ENCODE measurements at regions not wholly inside any gene's neighbourhood (a gene's known extent, or its start where the extent isn't known, plus 50 kb on each side); places are given as distances from the start of the nearest gene placed in this dataset.

- Histone ChIP-seq H3K36me3 (no peaks in the 10 kb centered on the region), H3K27me3 (no peaks in the 10 kb centered on the region), H3K27ac (no peak overlapping the region), H3K4me1 (no peaks in the 10 kb centered on the region), H3K4me3 (no peak overlapping the region), H3K9me3 (peaks cover 0 to 4% of the 10 kb centered on the region in 2 donors)
- TF ChIP-seq POLR2A (IDR thresholded peaks at IDR 0.05) = no peak
- TF ChIP-seq EP300 (IDR thresholded peaks at IDR 0.05; ENCODE audit: low read depth) = no peak
- TF ChIP-seq, protein P1, sequence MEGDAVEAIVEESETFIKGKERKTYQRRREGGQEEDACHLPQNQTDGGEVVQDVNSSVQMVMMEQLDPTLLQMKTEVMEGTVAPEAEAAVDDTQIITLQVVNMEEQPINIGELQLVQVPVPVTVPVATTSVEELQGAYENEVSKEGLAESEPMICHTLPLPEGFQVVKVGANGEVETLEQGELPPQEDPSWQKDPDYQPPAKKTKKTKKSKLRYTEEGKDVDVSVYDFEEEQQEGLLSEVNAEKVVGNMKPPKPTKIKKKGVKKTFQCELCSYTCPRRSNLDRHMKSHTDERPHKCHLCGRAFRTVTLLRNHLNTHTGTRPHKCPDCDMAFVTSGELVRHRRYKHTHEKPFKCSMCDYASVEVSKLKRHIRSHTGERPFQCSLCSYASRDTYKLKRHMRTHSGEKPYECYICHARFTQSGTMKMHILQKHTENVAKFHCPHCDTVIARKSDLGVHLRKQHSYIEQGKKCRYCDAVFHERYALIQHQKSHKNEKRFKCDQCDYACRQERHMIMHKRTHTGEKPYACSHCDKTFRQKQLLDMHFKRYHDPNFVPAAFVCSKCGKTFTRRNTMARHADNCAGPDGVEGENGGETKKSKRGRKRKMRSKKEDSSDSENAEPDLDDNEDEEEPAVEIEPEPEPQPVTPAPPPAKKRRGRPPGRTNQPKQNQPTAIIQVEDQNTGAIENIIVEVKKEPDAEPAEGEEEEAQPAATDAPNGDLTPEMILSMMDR (IDR thresholded peaks at IDR 0.05) = no peak
- TF ChIP-seq POLR2AphosphoS5 (IDR thresholded peaks at IDR 0.05) = no peak
- intact Hi-C loops (cut with DNase I; ENCODE audit: low total_unique reads) = no loop called here
- DNase-seq = no peak
- WGBS, 2 donors (ENCODE audit: low coverage in 1 of 2) = 36 to 40% methylated on average over 3 to 4 of the region's 4 CpGs
- in situ Hi-C loops (cut with MboI; ENCODE audit: low pct_ligation_motif_present in 1 of 4, low pct_unique_long_range_greater_than_20kb in 1 of 4, low sequenced_read_pairs in 3 of 4) = no loop called here
Observed at GRCh38 chr4:19429684-19430083, 822.0 kb upstream of the SLIT2 start.

- no peak overlapping the region for H3K4me3 ChIP-seq
- DNase-seq = no peak
- intact Hi-C loops (cut with DNase I; ENCODE audit: low total_unique reads) = no loop called here
Observed at GRCh38 chr4:19425146-19425545, 826.6 kb upstream of the SLIT2 start.

DNA sequence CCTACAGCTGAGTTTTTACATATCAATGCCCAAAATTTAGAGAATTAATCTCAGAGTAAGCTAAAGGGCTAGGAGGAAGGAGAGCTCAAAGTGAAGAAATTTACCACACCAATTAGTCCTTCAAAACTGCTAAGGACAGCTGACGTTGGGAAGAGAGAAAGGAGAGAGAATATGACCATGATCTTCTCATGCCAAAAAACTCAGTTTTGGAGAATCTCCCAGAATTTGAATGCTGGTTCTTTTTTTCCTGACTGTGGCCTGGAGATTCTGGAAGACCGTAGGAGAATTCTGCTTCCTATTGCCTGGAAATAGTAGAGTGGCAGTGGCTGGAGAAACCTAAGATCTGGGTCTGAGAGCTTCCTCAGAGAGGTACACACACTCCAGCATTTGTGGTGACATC is 834.4 kb upstream of the SLIT2 start:
- no peaks in the 10 kb centered on the region for H3K4me1 ChIP-seq
- TF ChIP-seq EP300 (IDR thresholded peaks at IDR 0.05; ENCODE audit: low read depth) (no peak), POLR2AphosphoS5 (IDR thresholded peaks at IDR 0.05) (no peak), POLR2A (IDR thresholded peaks at IDR 0.05) (no peak)
- TF ChIP-seq, protein P1 (IDR thresholded peaks at IDR 0.05) = no peak
- in situ Hi-C loops (cut with MboI; ENCODE audit: low pct_ligation_motif_present in 1 of 4, low pct_unique_long_range_greater_than_20kb in 1 of 4, low sequenced_read_pairs in 3 of 4) = no loop called here
- no peaks in the 10 kb centered on the region for H3K9me3 ChIP-seq
- no peak overlapping the region for H3K27ac ChIP-seq
- DNase-seq = no peak
- H3K27me3 ChIP-seq = no peaks in the 10 kb centered on the region
- H3K4me3 ChIP-seq = no peak overlapping the region
- intact Hi-C loops (cut with DNase I; ENCODE audit: low total_unique reads) = no loop called here
- H3K36me3 ChIP-seq = no peaks in the 10 kb centered on the region
- 10 to 25% methylated on average over 2 of the region's 2 CpGs for WGBS, 2 donors (ENCODE audit: low coverage in 1 of 2)

More at GRCh38 chr4:19425146-19425545, 826.6 kb upstream of the SLIT2 start:
- H3K27me3 ChIP-seq = no peaks in the 10 kb centered on the region
- H3K4me1 ChIP-seq = no peaks in the 10 kb centered on the region
- H3K27ac ChIP-seq = no peak overlapping the region
- in situ Hi-C loops (cut with MboI; ENCODE audit: low pct_ligation_motif_present in 1 of 4, low pct_unique_long_range_greater_than_20kb in 1 of 4, low sequenced_read_pairs in 3 of 4) = no loop called here
- H3K9me3 ChIP-seq = no peaks in the 10 kb centered on the region
- H3K36me3 ChIP-seq = no peaks in the 10 kb centered on the region
- TF ChIP-seq, protein P1 (IDR thresholded peaks at IDR 0.05) = no peak

GRCh38 chr4:19416146-19416545 is 835.6 kb upstream of the SLIT2 start:
- Histone ChIP-seq H3K27me3 (no peaks in the 10 kb centered on the region), H3K4me1 (no peaks in the 10 kb centered on the region), H3K9me3 (no peaks in the 10 kb centered on the region), H3K27ac (no peak overlapping the region), H3K36me3 (no peaks in the 10 kb centered on the region), H3K4me3 (no peak overlapping the region)
- intact Hi-C loops (cut with DNase I; ENCODE audit: low total_unique reads) (no loop called here), in situ Hi-C loops (cut with MboI; ENCODE audit: low pct_ligation_motif_present in 1 of 4, low pct_unique_long_range_greater_than_20kb in 1 of 4, low sequenced_read_pairs in 3 of 4) (no loop called here)
- TF ChIP-seq POLR2AphosphoS5 (IDR thresholded peaks at IDR 0.05) (no peak), POLR2A (IDR thresholded peaks at IDR 0.05) (no peak), EP300 (IDR thresholded peaks at IDR 0.05; ENCODE audit: low read depth) (no peak)
- TF ChIP-seq, protein P1 (IDR thresholded peaks at IDR 0.05) = no peak
- no peak for DNase-seq

Measured in transverse colon (tissue), 4 donors.